ENCODE measurements at regions not wholly inside any gene's neighbourhood (a gene's known extent, or its start where the extent isn't known, plus 50 kb on each side); places are given as distances from the start of the nearest gene placed in this dataset.

DNA sequence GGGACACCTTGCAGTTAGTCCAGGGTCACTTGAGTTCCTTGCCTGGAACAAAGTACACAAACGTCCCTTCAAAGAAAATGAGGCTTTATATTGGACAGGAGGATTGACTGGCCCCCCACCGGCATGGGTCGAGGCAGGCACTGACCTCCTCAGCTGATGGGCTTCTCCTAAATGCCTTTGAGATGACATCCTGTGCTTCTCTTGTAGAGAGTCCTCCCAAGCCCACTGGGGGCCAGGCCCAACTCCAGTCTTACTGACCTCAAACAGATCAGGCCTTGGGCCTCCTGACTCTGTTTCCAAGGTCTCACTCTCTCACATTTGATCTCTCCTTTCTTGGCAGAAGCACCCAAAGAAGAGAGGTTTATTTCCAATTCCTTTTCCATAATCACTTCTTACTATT, 516.1 kb downstream of the MCTP2 start (continued):
- TF ChIP-seq SAP30 (IDR thresholded peaks at IDR 0.05; ENCODE audit: insufficient read depth, insufficient replicate concordance, low read length) = no peak
- TF ChIP-seq CHD7 (IDR thresholded peaks at IDR 0.05; ENCODE audit: insufficient replicate concordance, low read length) = no peak
- no peak for TF ChIP-seq EZH2 (IDR thresholded peaks at IDR 0.05; ENCODE audit: low read depth, low read length, severe bottlenecking)
- TF ChIP-seq MAFK (IDR thresholded peaks at IDR 0.05; ENCODE audit: low read depth, low read length) = no peak
- TF ChIP-seq POU5F1 (IDR thresholded peaks at IDR 0.05; ENCODE audit: low read depth, low read length) = no peak
- no peak for TF ChIP-seq CREB1 (IDR thresholded peaks at IDR 0.05)
- no peak for TF ChIP-seq BRCA1 (IDR thresholded peaks at IDR 0.05; ENCODE audit: low read depth, low read length)

All from H1 (cell line).